HG02970 (cell line): ENCODE measurements at regions not wholly inside any gene's neighbourhood (a gene's known extent, or its start where the extent isn't known, plus 50 kb on each side); places are given as distances from the start of the nearest gene placed in this dataset.
"Not testable (repeated sequence)": the region's sequence is repeated elsewhere in the genome, so short reads cannot be mapped to it uniquely, and the experiment has no call there.

Experiments
- ATAC-seq: cut with Tn5 transposase; IDR thresholded peaks from one replicate; pipeline ENCODE4 v1.9.1; 2021; ENCODE audit warnings: mild to moderate bottlenecking, moderate library complexity, moderate number of reproducible peaks; ENCODE audit not compliant: unreplicated experiment, low FRiP score

DNA sequence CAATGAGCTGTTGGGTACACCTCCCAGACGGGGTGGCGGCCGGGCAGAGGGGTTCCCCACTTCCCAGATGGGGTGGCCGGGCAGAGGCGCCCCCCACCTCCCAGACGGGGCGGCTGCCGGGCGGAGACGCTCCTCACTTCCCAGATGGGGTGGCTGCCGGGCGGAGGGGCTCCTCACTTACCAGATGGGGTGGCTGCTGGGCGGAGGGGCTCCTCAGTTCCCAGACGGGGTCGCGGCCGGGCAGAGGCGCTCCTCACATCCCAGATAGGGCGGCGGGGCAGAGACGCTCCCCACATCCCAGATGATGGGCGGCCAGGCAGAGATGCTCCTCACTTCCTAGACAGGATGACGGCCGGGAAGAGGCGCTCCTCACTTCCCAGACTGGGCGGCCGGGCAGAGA lies 185.1 kb downstream of the UTRN start:
- ATAC-seq = not testable (repeated sequence)

GRCh38 chr6:144471986-144472385 lies 186.9 kb downstream of the UTRN start:
- no peak for ATAC-seq

GRCh38 chr6:144474290-144474689 lies 189.2 kb downstream of the UTRN start:
- no peak for ATAC-seq

DNA sequence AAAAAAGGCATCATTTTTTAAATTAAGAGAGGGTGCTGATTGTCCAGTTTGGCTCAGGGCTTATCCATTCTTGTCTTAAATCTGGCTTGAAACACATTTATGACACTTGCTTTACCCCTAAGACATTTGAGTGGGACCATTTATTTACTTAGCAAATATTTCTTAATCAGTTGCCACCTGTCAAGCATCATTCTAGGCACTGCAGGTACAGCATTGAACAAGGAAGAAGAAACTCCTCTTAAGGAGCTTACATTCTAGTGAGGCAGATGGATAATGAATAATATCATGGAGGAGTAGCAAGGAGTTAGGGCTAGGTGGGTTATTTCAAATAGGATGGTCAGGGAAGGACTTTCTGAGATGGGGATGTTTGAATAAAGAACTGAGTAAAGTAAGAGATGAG lies 189.8 kb downstream of the UTRN start:
- no peak for ATAC-seq

- no peak for ATAC-seq
Observed at GRCh38 chr6:144475411-144475810, 190.3 kb downstream of the UTRN start.

DNA sequence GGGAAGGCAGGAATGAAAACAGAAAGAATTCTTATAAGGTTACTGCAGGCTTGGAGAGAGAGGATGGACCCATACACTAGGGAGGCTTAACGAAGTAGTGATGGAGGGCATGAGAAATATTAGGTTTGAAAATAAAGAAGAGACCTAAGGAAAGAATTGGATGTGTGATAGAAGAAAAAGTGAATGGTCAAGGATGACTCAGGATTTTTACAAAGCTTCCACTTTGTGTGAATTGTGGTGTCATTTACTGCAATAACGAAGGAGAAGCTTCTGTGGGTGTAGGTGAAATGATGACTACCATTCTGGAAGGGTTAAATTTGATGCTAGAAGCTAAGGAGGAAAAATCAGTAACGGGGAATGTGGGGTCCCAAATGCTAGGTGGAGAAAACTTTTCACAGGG lies 191.2 kb downstream of the UTRN start:
- ATAC-seq = no peak

DNA sequence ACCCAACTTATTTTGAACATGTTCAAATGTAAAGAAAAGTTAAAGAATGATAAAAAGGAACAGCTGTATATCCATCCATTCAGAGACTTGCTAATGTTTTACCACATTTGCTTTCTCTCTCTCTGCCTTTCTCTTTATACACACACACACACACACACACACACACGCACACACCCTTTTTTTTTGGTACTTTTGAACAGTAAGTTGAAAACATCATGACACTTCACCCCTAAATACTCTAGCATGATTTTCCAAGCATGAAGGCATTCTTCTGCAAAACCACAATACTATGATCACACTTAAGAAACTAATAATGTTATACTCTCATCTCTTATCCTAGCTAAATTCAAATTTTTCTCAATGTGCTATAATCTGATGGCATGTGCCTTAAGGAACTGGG lies 192.3 kb downstream of the UTRN start:
- no peak for ATAC-seq

- ATAC-seq = no peak
Observed at GRCh38 chr6:144477856-144478255, 192.7 kb downstream of the UTRN start.

DNA sequence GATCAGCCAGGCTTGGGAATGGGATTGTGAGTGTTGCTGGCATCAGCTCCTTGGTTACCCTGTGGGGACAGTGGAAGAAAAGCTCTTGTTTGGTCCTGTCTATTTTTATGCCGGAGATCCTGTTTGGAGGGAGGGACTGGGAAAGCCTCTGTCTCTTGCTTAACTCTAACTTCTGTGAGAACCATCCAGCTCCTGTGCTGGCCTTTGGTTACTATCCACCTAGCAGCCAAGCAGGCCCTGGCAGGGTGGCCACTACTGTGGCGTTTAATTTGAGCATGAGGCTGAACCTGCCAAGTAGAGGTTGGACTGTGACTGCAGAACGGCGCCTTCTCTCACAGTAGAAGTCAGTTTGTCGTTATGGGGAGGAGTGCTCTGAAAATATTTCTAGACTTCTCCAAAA lies 193.3 kb downstream of the UTRN start:
- no peak for ATAC-seq

- no peak for ATAC-seq
Observed at GRCh38 chr6:144479991-144480390, 194.9 kb downstream of the UTRN start.

DNA sequence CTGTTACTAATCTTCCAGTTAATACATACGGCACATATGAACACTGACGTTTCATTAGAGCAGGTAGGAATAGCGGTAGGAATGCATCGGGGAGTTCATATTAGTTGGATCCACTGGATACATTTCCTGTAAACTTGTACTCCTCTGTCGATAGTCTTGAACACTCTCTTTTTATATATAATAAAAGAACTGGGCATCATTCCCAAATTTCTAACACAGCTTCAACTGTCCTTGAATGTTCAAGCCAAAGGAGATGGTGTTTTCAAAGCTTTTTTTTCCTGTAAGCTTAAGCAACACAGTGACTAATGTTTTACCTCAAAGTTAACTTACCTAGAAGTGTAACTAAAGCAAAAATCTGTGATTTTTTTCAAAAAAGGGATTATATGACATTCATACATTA lies 195.3 kb downstream of the UTRN start:
- no peak for ATAC-seq

DNA sequence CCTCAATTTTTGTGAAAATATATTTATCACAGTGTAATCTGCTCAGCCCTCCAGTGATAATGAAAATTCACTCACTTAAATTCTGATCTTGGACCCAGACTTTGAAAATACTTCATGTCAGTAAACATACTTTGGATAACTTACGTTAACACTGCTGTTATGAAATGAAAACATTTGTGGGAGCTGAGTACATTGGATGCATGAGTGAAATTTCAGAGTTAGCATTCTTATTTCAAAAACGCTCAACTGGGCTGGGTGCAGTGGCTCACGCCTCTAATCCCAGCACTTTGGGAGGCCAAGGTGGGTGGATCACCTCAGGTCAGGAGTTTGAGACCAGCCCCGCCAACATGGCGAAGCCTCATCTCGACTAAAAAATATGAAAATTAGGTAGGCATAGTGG lies 196.4 kb downstream of the UTRN start:
- no peak for ATAC-seq

DNA sequence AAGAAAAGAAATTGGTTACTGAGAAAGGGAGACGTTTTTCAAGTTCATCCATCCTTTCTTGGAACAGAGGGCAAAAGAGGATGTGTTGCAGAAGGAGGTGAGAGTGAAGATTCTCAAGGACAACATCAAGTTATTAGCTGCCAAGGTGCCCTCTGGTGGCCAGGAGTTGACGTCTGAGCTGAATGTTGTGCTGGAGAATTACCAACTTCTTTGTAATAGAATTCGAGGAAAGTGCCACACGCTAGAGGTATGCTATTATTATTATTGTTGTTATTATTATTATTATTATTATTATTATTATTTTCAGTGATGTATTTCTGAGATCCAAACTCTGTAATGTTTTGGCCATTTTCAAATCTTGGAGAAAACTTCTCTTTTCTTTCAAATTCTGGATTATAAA lies 197.0 kb downstream of the UTRN start:
- no peak for ATAC-seq

- no peak for ATAC-seq
Observed at GRCh38 chr6:144485531-144485930, 200.4 kb downstream of the UTRN start.

GRCh38 chr6:144488590-144488989 lies 203.5 kb downstream of the UTRN start:
- ATAC-seq = no peak

DNA sequence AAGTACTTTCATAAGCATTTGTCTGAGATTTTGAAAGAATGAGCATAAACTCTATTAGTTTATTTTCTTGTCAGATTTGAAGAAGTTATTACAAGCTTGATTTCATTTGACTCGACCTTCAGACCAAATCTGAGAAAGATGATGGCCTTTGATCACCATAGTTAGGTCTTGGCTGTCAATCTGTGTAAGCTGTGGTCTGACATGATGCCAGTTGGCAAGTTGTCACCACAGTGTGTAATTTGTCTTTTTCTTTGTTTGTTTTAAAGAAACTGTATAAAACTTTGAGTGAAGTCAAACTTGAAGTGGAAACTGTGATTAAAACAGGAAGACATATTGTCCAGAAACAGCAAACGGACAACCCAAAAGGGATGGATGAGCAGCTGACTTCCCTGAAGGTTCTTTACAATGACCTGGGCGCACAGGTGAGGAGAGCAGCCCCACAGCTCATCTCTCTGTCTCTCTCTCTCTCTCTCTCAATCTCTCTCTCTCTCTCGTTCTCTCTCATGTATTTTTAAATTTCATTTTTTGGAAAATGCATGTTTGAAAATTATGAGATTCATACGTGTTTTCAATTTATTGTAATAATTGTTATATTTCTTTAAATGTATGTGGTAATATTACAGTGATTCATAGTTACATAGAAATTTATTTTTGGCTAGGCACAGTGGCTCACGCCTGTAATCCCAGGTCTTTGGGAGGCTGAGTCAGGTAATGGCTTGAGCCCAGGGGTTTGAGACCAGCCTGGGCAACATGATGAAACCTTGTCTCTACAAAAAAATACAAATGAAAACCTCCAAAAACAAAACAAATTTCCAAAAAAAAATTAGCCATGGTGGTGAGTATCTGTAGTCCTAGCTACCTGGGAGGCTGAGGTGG lies 208.1 kb downstream of the UTRN start:
- no peak for ATAC-seq

- ATAC-seq = not testable (repeated sequence)
Observed at GRCh38 chr6:144495076-144495475, 209.9 kb downstream of the UTRN start.

GRCh38 chr6:144497650-144498049 lies 212.5 kb downstream of the UTRN start:
- ATAC-seq = no peak

DNA sequence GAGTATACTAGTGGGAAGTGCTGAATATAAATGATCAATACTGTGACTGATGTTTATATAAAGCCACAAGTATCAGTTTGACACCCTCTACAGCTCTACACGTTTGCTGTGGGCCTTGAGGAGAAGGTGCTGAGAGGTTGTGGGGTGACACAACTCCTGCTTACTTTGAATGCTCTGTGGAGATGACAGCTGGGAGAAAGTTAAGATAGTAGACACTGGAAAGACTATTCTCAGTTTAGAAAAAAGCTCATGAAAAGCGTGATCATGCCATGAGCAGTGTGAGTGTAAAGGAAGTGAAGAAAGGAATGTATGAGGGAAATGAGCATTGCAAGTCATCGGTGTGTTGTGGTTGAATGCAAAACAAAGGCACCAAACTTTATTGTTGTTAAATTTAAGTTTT lies 215.8 kb downstream of the UTRN start:
- no peak for ATAC-seq

GRCh38 chr6:144505214-144505613 lies 220.1 kb downstream of the UTRN start:
- not testable (repeated sequence) for ATAC-seq

DNA sequence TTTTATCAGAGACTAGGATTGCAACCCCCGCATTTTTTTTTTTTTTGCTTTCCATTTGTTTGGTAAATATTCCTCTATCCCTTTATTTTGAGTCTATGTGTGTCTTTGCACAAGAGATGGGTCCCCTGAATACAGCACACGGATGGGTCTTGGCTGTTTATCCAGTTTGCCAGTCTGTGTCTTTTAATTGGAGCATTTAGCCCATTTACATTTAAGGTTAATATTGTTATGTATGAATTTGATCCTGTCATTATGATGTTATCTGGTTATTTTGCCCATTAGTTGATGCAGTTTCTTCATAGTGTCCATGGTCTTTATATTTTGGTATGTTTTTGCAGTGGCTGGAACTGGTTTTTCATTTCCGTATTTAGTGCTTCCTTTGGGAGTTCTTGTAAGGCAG lies 220.9 kb downstream of the UTRN start:
- ATAC-seq = not testable (repeated sequence)

DNA sequence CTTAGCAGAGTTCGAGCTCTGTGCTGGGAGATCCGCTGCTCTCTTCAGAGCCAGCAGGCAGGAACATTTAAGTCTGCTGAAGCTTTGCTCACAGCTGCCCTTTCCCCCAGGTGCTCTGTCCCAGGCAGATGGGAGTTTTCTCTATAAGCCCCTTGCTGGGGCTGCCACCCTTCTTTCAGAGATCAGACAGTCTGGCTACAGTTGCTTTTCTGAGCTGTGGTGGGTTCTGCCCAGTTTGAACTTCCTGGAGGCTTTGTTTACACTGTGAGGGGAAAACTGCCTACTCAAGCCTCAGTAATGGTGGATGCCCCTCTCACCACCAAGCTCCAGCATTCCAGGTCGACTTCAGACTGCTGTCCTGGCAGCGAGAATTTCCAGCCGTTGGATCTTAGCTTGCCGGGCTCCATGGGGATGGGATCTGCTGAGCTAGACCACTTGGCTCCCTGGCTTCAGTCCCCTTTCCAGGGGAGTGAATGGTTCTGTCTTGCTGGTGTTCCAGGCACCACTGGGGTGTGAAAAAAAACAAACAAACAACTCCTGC lies 222.7 kb downstream of the UTRN start:
- ATAC-seq = not testable (repeated sequence)
